Heart left ventricle (tissue), 13 donors: ENCODE measurements at regions not wholly inside any gene's neighbourhood (a gene's known extent, or its start where the extent isn't known, plus 50 kb on each side); places are given as distances from the start of the nearest gene placed in this dataset.

Source experiments
- POLR2A ChIP-seq, 2 donors: fragments of 450-650 bp; IDR thresholded peaks; one replicate each; pipeline ENCODE4 v1.6.1; 2017; ENCODE audit warnings: antibody characterized with exemption in 2 of 2, mild to moderate bottlenecking in 2 of 2, moderate library complexity in 2 of 2
- TF ChIP-seq, protein P1 (sequence below), 12 donors: fragments of 200-600 bp; sonication (generic) in 4 of 12; IDR thresholded peaks; one replicate each; pipeline versions ENCODE4 v1.5.0 to v1.8.0; 2018 to 2022; ENCODE audit warnings: antibody characterized with exemption in 12 of 12, mild to moderate bottlenecking in 5 of 12
- donor health status: ischemic (EF 13 %, LVEDD 7.1; RV severe dilation, severe dysfunction).
- donor health status: DM: no; HTN: yes; CAD: no.
- donor health status: DM: no; HTN: no; CAD: no.
- donor health status: ischemic (EF 25% LVEDD 6.9; RV normal size, moderate dysfunction).
- donor health status: ischemic (EF 25% LVEDD 5.7; RV mildly dilated, moderate dysfunction).
- donor health status: ischemic (EF 35%, LVEDD 5.7; RV mildly dilated, moderate dysfunction).
- donor health status: nonischemic (EF 11% LVEDD 7.7; RV severe dilation, severe dysfunction).
- donor health status: DM: yes; HTN: yes; CAD: no.
- donor health status: PGD.
- donor health status: ischemic (EF 29% LVEDD 5.4; RV normal size, mild dysfunction).
- donor health status: nonischemic (EF 23%, LVEDD 6.1; RV moderate dilation, normal function).

DNA sequence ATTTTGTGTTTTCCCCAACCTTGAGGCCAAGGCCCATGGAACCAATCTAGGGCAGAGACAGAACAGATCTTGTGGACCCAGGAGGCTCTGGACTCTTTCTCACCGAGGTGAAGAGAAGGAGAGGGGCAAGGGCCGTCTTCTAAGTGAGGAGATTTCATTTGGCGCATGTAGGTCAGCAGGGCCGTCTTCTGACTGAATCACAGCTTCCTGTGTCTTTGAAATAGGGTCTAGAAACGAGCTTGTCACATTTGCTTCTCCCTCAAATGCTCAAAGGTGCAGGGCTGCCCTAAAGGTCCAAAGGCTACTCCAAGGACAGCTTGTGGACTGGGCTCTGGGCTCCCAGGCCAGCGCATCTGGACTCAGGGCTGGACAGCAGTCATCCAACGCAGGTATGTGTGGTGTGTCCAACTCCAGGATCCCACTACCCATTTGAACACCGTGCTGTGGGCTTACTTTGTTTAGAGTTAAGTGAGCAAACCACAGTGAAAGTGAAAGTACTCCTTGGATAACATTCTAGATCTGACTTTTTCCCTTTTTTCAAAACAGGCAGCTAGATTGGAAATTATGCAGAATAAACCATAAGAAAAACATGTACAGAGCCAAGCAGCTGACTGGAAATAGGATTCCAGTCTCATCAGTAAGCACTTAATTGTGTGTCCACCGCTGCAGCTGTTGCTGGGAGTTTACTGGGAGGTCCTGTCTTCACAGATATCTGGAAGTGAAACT, 357.0 kb downstream of the GADD45G start:
- TF ChIP-seq, protein P1, sequence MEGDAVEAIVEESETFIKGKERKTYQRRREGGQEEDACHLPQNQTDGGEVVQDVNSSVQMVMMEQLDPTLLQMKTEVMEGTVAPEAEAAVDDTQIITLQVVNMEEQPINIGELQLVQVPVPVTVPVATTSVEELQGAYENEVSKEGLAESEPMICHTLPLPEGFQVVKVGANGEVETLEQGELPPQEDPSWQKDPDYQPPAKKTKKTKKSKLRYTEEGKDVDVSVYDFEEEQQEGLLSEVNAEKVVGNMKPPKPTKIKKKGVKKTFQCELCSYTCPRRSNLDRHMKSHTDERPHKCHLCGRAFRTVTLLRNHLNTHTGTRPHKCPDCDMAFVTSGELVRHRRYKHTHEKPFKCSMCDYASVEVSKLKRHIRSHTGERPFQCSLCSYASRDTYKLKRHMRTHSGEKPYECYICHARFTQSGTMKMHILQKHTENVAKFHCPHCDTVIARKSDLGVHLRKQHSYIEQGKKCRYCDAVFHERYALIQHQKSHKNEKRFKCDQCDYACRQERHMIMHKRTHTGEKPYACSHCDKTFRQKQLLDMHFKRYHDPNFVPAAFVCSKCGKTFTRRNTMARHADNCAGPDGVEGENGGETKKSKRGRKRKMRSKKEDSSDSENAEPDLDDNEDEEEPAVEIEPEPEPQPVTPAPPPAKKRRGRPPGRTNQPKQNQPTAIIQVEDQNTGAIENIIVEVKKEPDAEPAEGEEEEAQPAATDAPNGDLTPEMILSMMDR (IDR thresholded peaks at IDR 0.05), result no peak
- TF ChIP-seq POLR2A (IDR thresholded peaks at IDR 0.05), result no peak
